ENCODE measurements at regions not wholly inside any gene's neighbourhood (a gene's known extent, or its start where the extent isn't known, plus 50 kb on each side); places are given as distances from the start of the nearest gene placed in this dataset.

GRCh38 chr11:127875131-127875530 is 712.2 kb downstream of the ETS1 start:
- H3K36me3 Mint-ChIP-seq (ENCODE audit: low read depth), result no peaks in the 10 kb centered on the region
- no peak for TF ChIP-seq CTCF (IDR thresholded peaks at IDR 0.05)
- H3K27me3 Mint-ChIP-seq (ENCODE audit: insufficient read depth), result peaks cover 2% of the 10 kb centered on the region; the same call in 1 of the 2 replicates
- H3K9me3 Mint-ChIP-seq, result no peaks in the 10 kb centered on the region
- H3K27ac Mint-ChIP-seq, result no peak overlapping the region
- no peak overlapping the region for H3K4me3 Mint-ChIP-seq
- H3K4me1 Mint-ChIP-seq (ENCODE audit: low read depth), result peaks cover 28% of the 10 kb centered on the region
- DNase-seq, result no peak

GRCh38 chr11:127873478-127873877 is 713.9 kb downstream of the ETS1 start:
- H3K36me3 Mint-ChIP-seq (ENCODE audit: low read depth), result no peaks in the 10 kb centered on the region
- H3K27ac Mint-ChIP-seq, result no peak overlapping the region
- peaks cover 23% of the 10 kb centered on the region for H3K4me1 Mint-ChIP-seq (ENCODE audit: low read depth)
- H3K4me3 Mint-ChIP-seq, result no peak overlapping the region
- no peak for DNase-seq
- H3K27me3 Mint-ChIP-seq (ENCODE audit: insufficient read depth), result no peaks in the 10 kb centered on the region
- no peaks in the 10 kb centered on the region for H3K9me3 Mint-ChIP-seq
- TF ChIP-seq CTCF (IDR thresholded peaks at IDR 0.05), result no peak

- no peaks in the 10 kb centered on the region for H3K36me3 Mint-ChIP-seq (ENCODE audit: low read depth)
These were observed 721.2 kb downstream of the ETS1 start for GRCh38 chr11:127866109-127866508.

GRCh38 chr11:127864861-127865260 is 722.5 kb downstream of the ETS1 start:
- H3K27me3 Mint-ChIP-seq (ENCODE audit: insufficient read depth), result peaks cover 2% of the 10 kb centered on the region
- H3K27ac Mint-ChIP-seq, result no peak overlapping the region
- H3K4me1 Mint-ChIP-seq (ENCODE audit: low read depth), result peaks cover 52% of the 10 kb centered on the region
- no peaks in the 10 kb centered on the region for H3K9me3 Mint-ChIP-seq
- no peak overlapping the region for H3K4me3 Mint-ChIP-seq
- DNase-seq, result no peak
- no peaks in the 10 kb centered on the region for H3K36me3 Mint-ChIP-seq (ENCODE audit: low read depth)
- no peak for TF ChIP-seq CTCF (IDR thresholded peaks at IDR 0.05)

More at GRCh38 chr11:127866109-127866508, 721.2 kb downstream of the ETS1 start:
- no peak for TF ChIP-seq CTCF (IDR thresholded peaks at IDR 0.05)
- Mint-ChIP-seq H3K4me3 (no peak overlapping the region), H3K4me1 (ENCODE audit: low read depth) (peaks cover 43% of the 10 kb centered on the region), H3K27me3 (ENCODE audit: insufficient read depth) (peaks cover 2% of the 10 kb centered on the region), H3K27ac (no peak overlapping the region), H3K9me3 (no peaks in the 10 kb centered on the region)
- DNase-seq, result no peak

GRCh38 chr11:127862406-127862805 is 725.0 kb downstream of the ETS1 start:
- peaks cover 59% of the 10 kb centered on the region for H3K4me1 Mint-ChIP-seq (ENCODE audit: low read depth)
- H3K36me3 Mint-ChIP-seq (ENCODE audit: low read depth), result no peaks in the 10 kb centered on the region
- H3K27me3 Mint-ChIP-seq (ENCODE audit: insufficient read depth), result peaks cover 2% of the 10 kb centered on the region
- no peak for TF ChIP-seq CTCF (IDR thresholded peaks at IDR 0.05)
- no peak overlapping the region for H3K4me3 Mint-ChIP-seq
- peak overlapping the region; percentile 11; the same call in 1 of the 2 replicates for H3K27ac Mint-ChIP-seq
- DNase-seq, result peak; percentile 57
- no peaks in the 10 kb centered on the region for H3K9me3 Mint-ChIP-seq

GRCh38 chr11:127859941-127860354 is 727.4 kb downstream of the ETS1 start:
- H3K27me3 Mint-ChIP-seq (ENCODE audit: insufficient read depth), result peaks cover 2% of the 10 kb centered on the region
- H3K36me3 Mint-ChIP-seq (ENCODE audit: low read depth), result no peaks in the 10 kb centered on the region
- H3K4me3 Mint-ChIP-seq, result no peak overlapping the region
- DNase-seq, result peak; percentile 24
- peaks cover 43% of the 10 kb centered on the region for H3K4me1 Mint-ChIP-seq (ENCODE audit: low read depth)
- H3K9me3 Mint-ChIP-seq, result no peaks in the 10 kb centered on the region
- peak overlapping the region; percentile 27 for H3K27ac Mint-ChIP-seq
- no peak for TF ChIP-seq CTCF (IDR thresholded peaks at IDR 0.05)
